HG02763 (cell line): ENCODE measurements at regions not wholly inside any gene's neighbourhood (a gene's known extent, or its start where the extent isn't known, plus 50 kb on each side); places are given as distances from the start of the nearest gene placed in this dataset.

Source experiments
- ATAC-seq: cut with Tn5 transposase; IDR thresholded peaks from one replicate; pipeline ENCODE4 v1.9.1; 2021; ENCODE audit warnings: mild to moderate bottlenecking, moderate library complexity; ENCODE audit not compliant: unreplicated experiment

GRCh38 chr21:35417762-35418161 is 368.7 kb upstream of the RUNX1 start:
- ATAC-seq, result no peak

- ATAC-seq, result no peak
These were observed 367.9 kb upstream of the RUNX1 start for GRCh38 chr21:35416866-35417489.

- no peak for ATAC-seq
These were observed 365.5 kb upstream of the RUNX1 start for GRCh38 chr21:35414507-35415139.

- no peak for ATAC-seq
These were observed 365.0 kb upstream of the RUNX1 start for GRCh38 chr21:35414056-35414455.

- no peak for ATAC-seq
These were observed 363.1 kb upstream of the RUNX1 start for GRCh38 chr21:35412231-35412630.

GRCh38 chr21:35411434-35411833 is 362.3 kb upstream of the RUNX1 start:
- no peak for ATAC-seq

- ATAC-seq, result no peak
These were observed 361.6 kb upstream of the RUNX1 start for GRCh38 chr21:35410656-35411055.

- no peak for ATAC-seq
These were observed 361.0 kb upstream of the RUNX1 start for GRCh38 chr21:35410123-35410522.

- no peak for ATAC-seq
These were observed 359.3 kb upstream of the RUNX1 start for GRCh38 chr21:35408401-35408800.

- ATAC-seq, result no peak
These were observed 357.5 kb upstream of the RUNX1 start for GRCh38 chr21:35406635-35407034.

GRCh38 chr21:35405981-35406380 is 356.9 kb upstream of the RUNX1 start:
- no peak for ATAC-seq

- no peak for ATAC-seq
These were observed 355.1 kb upstream of the RUNX1 start for GRCh38 chr21:35404247-35404646.

GRCh38 chr21:35402061-35402460 is 353.0 kb upstream of the RUNX1 start:
- no peak for ATAC-seq

- no peak for ATAC-seq
These were observed 352.4 kb upstream of the RUNX1 start for GRCh38 chr21:35401476-35401875.

- no peak for ATAC-seq
These were observed 351.3 kb upstream of the RUNX1 start for GRCh38 chr21:35400233-35400939.

- ATAC-seq, result no peak
These were observed 350.6 kb upstream of the RUNX1 start for GRCh38 chr21:35399706-35400105.

GRCh38 chr21:35399002-35399530 is 350.0 kb upstream of the RUNX1 start:
- no peak for ATAC-seq

- ATAC-seq, result no peak
These were observed 349.4 kb upstream of the RUNX1 start for GRCh38 chr21:35398346-35398982.

- ATAC-seq, result no peak
These were observed 348.7 kb upstream of the RUNX1 start for GRCh38 chr21:35397781-35398180.

GRCh38 chr21:35396655-35397054 is 347.6 kb upstream of the RUNX1 start:
- no peak for ATAC-seq

- no peak for ATAC-seq
These were observed 346.6 kb upstream of the RUNX1 start for GRCh38 chr21:35395728-35396127.
